HG03103 (cell line): ENCODE measurements at regions not wholly inside any gene's neighbourhood (a gene's known extent, or its start where the extent isn't known, plus 50 kb on each side); places are given as distances from the start of the nearest gene placed in this dataset.

Source experiments
- ATAC-seq: cut with Tn5 transposase; IDR thresholded peaks from one replicate; pipeline ENCODE4 v1.9.1; 2021; ENCODE audit warnings: low read depth; ENCODE audit not compliant: unreplicated experiment

- ATAC-seq = no peak
These were observed 346.8 kb downstream of the STK39 start for GRCh38 chr2:167900435-167901114.

GRCh38 chr2:167898340-167898739 lies 349.1 kb downstream of the STK39 start:
- no peak for ATAC-seq

- ATAC-seq = no peak
These were observed 355.6 kb downstream of the STK39 start for GRCh38 chr2:167891841-167892240.

- no peak for ATAC-seq
These were observed 356.7 kb downstream of the STK39 start for GRCh38 chr2:167890739-167891138.

GRCh38 chr2:167880415-167880814 lies 367.0 kb downstream of the STK39 start:
- no peak for ATAC-seq

GRCh38 chr2:167875529-167875928 lies 371.9 kb downstream of the STK39 start:
- ATAC-seq = no peak

GRCh38 chr2:167874812-167875211 lies 372.6 kb downstream of the STK39 start:
- ATAC-seq = no peak

GRCh38 chr2:167871286-167871685 lies 376.1 kb downstream of the STK39 start:
- ATAC-seq = no peak

GRCh38 chr2:167869200-167869599 lies 378.2 kb downstream of the STK39 start:
- no peak for ATAC-seq

- ATAC-seq = no peak
These were observed 384.0 kb downstream of the STK39 start for GRCh38 chr2:167863377-167863776.

GRCh38 chr2:167862782-167863181 lies 384.6 kb downstream of the STK39 start:
- peak; percentile 53 for ATAC-seq

- no peak for ATAC-seq
These were observed 385.1 kb downstream of the STK39 start for GRCh38 chr2:167862296-167862695.

- ATAC-seq = no peak
These were observed 385.7 kb downstream of the STK39 start for GRCh38 chr2:167861574-167862193.

- ATAC-seq = no peak
These were observed 387.3 kb downstream of the STK39 start for GRCh38 chr2:167860082-167860481.

- ATAC-seq = no peak
These were observed 387.7 kb downstream of the STK39 start for GRCh38 chr2:167859676-167860075.

- no peak for ATAC-seq
These were observed 389.3 kb downstream of the STK39 start for GRCh38 chr2:167858086-167858485.

GRCh38 chr2:167857416-167857815 lies 390.0 kb downstream of the STK39 start:
- ATAC-seq = no peak

- no peak for ATAC-seq
These were observed 391.2 kb downstream of the STK39 start for GRCh38 chr2:167856190-167856589.

GRCh38 chr2:167855211-167855610 lies 392.2 kb downstream of the STK39 start:
- no peak for ATAC-seq

GRCh38 chr2:167853717-167854116 lies 393.7 kb downstream of the STK39 start:
- ATAC-seq = no peak

GRCh38 chr2:167851876-167852275 lies 395.5 kb downstream of the STK39 start:
- ATAC-seq = no peak

GRCh38 chr2:167851323-167851860 lies 396.0 kb downstream of the STK39 start:
- ATAC-seq = no peak
